ENCODE measurements at regions not wholly inside any gene's neighbourhood (a gene's known extent, or its start where the extent isn't known, plus 50 kb on each side); places are given as distances from the start of the nearest gene placed in this dataset.

GRCh38 chr9:30677221-30677620 lies 1707.2 kb upstream of the ACO1 start:
- no peak for TF ChIP-seq ZNF274 (IDR thresholded peaks at IDR 0.05; ENCODE audit: low read depth, low read length)
- no peak for TF ChIP-seq SUZ12 (IDR thresholded peaks at IDR 0.05; ENCODE audit: extremely low read depth, insufficient read depth, insufficient read length)

All from NT2/D1 (cell line).